ENCODE measurements at regions not wholly inside any gene's neighbourhood (a gene's known extent, or its start where the extent isn't known, plus 50 kb on each side); places are given as distances from the start of the nearest gene placed in this dataset.

DNA sequence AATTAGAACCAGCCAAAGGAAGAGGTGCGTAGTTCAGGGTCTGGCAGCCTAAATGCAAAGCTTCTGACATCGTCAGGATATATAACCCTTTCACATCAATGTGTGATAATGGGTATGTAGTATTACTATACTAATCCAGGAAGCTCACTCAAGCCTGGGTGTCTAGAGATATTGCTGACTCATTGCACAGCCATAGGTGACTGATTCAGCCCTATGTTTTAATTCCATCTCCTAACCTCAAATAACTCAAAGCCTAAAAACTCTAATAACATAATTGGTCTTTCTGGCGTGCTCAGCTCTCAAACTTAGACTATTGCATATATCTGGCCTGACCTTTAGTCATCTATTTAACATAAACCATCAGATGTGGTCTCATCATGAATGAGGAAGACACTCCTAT is 658.4 kb downstream of the TBC1D32 start:
- no peaks in the 10 kb centered on the region for H3K27me3 ChIP-seq (ENCODE audit: control insufficient read depth in 1 of 2, insufficient read depth in 2 of 2, low read length in 2 of 2)
- ATAC-seq (no peak), DNase-seq (ENCODE audit: low spot score) (no peak), FAIRE-seq (no peak)
- no peaks in the 10 kb centered on the region for H3K79me2 ChIP-seq (ENCODE audit: insufficient read depth, low read length)
- intact Hi-C loops (cut with micrococcal nuclease; ENCODE audit: unreplicated experiment) = no loop called here
- no TSS peak for BruUV-seq (replicated peaks)
- 0 out of 2 replicates have a peak, but pooled peaks cover 4% of the 10 kb centered on the region for H3K9me3 ChIP-seq (ENCODE audit: low read length)
- no peak overlapping the region for H3K4me2 ChIP-seq (ENCODE audit: low read depth, low read length)
- H3K4me1 ChIP-seq (ENCODE audit: insufficient read depth, low read length) = no peaks in the 10 kb centered on the region
- CTCF ChIA-PET (ENCODE audit: low intra/inter-chr PET ratio, low total read pairs) = no interaction called here
- no peaks in the 10 kb centered on the region for H4K20me1 ChIP-seq (ENCODE audit: insufficient read depth, low read length)
- WGBS (ENCODE audit: low lambda C conversion rate) = 39% methylated on average over 3 of the region's 3 CpGs
- POLR2A ChIA-PET = no interaction called here
- H3K4me3 ChIP-seq (replicated peaks in 1 of 3; ENCODE audit: insufficient read depth in 1 of 3, low read depth in 2 of 3, low read length in 3 of 3) = no peak overlapping the region
- H3K27ac ChIP-seq (ENCODE audit: extremely low read length, insufficient read depth, low read length) = no peak overlapping the region
- in situ Hi-C loops (cut with HindIII; ENCODE audit: extremely low pct_ligation_motif_present, low pct_unique_long_range_greater_than_20kb) = no loop called here
- no peak overlapping the region for H2AFZ ChIP-seq (ENCODE audit: low read length)
- no peak overlapping the region for H3K9ac ChIP-seq (ENCODE audit: insufficient read depth, low read depth, low read length)
- no peaks in the 10 kb centered on the region for H3K36me3 ChIP-seq (replicated peaks in 1 of 2; ENCODE audit: control insufficient read depth in 1 of 2, insufficient read depth in 2 of 2, low read length in 2 of 2)
- TF ChIP-seq ZNF7 (CRISPR knock-in tag; IDR thresholded peaks at IDR 0.05) = no peak
- TF ChIP-seq HHEX (CRISPR knock-in tag; IDR thresholded peaks at IDR 0.05) = no peak
- TF ChIP-seq RFXANK (CRISPR knock-in tag; IDR thresholded peaks at IDR 0.05) = no peak
- no peak for TF ChIP-seq KLF15 (CRISPR knock-in tag; IDR thresholded peaks at IDR 0.05; ENCODE audit: borderline replicate concordance)
- no peak for TF ChIP-seq POLR2AphosphoS5 (IDR thresholded peaks at IDR 0.05; ENCODE audit: low read depth, low read length)
- TF ChIP-seq AKAP8 (CRISPR knock-in tag; IDR thresholded peaks at IDR 0.05) = no peak
- TF ChIP-seq, protein P1, sequence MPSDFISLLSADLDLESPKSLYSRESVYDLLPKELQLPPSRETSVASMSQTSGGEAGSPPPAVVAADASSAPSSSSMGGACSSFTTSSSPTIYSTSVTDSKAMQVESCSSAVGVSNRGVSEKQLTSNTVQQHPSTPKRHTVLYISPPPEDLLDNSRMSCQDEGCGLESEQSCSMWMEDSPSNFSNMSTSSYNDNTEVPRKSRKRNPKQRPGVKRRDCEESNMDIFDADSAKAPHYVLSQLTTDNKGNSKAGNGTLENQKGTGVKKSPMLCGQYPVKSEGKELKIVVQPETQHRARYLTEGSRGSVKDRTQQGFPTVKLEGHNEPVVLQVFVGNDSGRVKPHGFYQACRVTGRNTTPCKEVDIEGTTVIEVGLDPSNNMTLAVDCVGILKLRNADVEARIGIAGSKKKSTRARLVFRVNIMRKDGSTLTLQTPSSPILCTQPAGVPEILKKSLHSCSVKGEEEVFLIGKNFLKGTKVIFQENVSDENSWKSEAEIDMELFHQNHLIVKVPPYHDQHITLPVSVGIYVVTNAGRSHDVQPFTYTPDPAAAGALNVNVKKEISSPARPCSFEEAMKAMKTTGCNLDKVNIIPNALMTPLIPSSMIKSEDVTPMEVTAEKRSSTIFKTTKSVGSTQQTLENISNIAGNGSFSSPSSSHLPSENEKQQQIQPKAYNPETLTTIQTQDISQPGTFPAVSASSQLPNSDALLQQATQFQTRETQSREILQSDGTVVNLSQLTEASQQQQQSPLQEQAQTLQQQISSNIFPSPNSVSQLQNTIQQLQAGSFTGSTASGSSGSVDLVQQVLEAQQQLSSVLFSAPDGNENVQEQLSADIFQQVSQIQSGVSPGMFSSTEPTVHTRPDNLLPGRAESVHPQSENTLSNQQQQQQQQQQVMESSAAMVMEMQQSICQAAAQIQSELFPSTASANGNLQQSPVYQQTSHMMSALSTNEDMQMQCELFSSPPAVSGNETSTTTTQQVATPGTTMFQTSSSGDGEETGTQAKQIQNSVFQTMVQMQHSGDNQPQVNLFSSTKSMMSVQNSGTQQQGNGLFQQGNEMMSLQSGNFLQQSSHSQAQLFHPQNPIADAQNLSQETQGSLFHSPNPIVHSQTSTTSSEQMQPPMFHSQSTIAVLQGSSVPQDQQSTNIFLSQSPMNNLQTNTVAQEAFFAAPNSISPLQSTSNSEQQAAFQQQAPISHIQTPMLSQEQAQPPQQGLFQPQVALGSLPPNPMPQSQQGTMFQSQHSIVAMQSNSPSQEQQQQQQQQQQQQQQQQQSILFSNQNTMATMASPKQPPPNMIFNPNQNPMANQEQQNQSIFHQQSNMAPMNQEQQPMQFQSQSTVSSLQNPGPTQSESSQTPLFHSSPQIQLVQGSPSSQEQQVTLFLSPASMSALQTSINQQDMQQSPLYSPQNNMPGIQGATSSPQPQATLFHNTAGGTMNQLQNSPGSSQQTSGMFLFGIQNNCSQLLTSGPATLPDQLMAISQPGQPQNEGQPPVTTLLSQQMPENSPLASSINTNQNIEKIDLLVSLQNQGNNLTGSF (CRISPR knock-in tag; IDR thresholded peaks at IDR 0.05) = no peak
- peak; percentile 83 for TF ChIP-seq NFE2L2 (IDR thresholded peaks at IDR 0.05; ENCODE audit: low read length)
- no peak for TF ChIP-seq HMGA1 (CRISPR knock-in tag; conservative IDR thresholded peaks at IDR 0.05)
- peak; percentile 52 to 57; a peak in 3 of 4 replicates for TF ChIP-seq MAFK (conservative IDR thresholded peaks at IDR 0.05 in 1 of 2, IDR thresholded peaks at IDR 0.05 in 1 of 2; ENCODE audit: low read length in 2 of 2)
- 0 out of 2 replicates have a peak, but pooled peaks have one; percentile 37 for TF ChIP-seq MAFF (IDR thresholded peaks at IDR 0.05; ENCODE audit: low read depth, low read length)
- no peak for TF ChIP-seq ZNF589 (CRISPR knock-in tag; conservative IDR thresholded peaks at IDR 0.05)
